ENCODE measurements at regions not wholly inside any gene's neighbourhood (a gene's known extent, or its start where the extent isn't known, plus 50 kb on each side); places are given as distances from the start of the nearest gene placed in this dataset.

GRCh38 chr12:46462641-46463355, 90.2 kb upstream of the SLC38A2 start:
- DNase-seq, result no peak

GRCh38 chr12:46461907-46462640, 89.5 kb upstream of the SLC38A2 start:
- DNase-seq, result no peak

- no peak for DNase-seq
Measured at GRCh38 chr12:46461459-46461858, 88.9 kb upstream of the SLC38A2 start.

GRCh38 chr12:46460682-46461210, 88.2 kb upstream of the SLC38A2 start:
- DNase-seq, result no peak

- no peak for DNase-seq
Measured at GRCh38 chr12:46459861-46460545, 87.4 kb upstream of the SLC38A2 start.

DNA sequence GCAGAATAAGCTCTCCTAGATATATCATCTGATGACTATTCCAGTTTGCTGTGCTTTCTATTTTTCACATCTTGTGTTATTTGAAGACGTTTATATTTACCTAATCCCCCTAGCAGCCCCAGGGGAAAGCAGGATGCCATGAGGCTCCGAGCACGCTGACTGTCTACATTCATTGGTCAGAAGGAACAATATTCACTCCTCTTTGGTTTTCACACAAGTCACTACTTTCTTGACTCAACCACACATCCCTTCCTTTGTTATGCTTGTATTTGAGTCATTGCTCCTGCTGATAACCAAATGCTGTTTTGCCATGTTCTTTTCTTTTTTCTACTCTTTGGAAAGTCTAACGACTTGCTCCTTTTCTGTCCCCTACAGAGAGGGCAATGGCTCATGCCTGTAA, 86.5 kb upstream of the SLC38A2 start:
- no peak for DNase-seq

DNA sequence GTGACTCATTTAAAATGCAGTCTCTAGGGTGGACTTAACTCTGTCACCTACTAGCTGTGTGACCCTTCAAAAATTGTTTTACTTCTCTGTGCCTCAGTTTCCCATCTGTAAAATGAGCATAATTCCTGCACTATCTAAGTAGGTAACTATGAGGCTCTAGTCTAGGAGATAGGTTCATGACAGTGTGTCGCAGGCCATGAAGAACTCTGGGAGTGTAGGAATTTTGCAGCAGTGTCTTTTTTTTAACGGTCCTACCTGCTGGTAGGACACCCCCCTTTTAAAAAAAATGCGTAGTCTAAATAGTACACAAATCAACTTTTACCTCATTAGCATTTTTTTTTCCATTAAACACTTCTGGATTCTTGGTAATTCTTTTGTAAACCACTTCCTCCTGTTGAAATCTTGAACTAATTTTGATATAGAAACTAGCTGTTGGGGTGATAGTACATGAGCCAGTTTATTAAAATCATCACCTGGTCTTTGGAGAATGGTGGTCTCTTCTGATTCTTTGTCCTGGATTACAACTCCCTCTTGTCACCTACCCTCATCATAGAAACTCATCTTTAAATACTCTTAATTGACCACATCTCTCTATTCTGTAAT, 86.0 kb upstream of the SLC38A2 start:
- DNase-seq, result no peak

DNA sequence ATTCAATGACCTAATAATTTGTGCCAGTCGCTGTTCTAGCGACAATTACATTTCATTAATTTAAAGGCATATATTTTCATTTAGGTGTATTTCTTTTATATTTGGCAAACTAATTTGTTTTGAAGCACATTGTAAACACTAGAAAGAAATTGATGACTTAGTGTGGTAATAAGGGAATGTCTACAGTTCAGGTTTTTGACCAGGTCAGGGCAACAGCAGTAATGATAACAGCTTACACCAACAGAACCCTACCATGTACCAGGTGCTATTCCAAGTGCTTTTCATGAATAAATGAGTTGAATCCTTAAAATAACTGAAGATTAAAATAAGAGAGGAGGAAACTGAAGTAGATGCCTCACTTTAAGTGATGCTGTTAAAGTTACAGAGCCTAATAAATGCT, 85.4 kb upstream of the SLC38A2 start:
- DNase-seq, result no peak

DNA sequence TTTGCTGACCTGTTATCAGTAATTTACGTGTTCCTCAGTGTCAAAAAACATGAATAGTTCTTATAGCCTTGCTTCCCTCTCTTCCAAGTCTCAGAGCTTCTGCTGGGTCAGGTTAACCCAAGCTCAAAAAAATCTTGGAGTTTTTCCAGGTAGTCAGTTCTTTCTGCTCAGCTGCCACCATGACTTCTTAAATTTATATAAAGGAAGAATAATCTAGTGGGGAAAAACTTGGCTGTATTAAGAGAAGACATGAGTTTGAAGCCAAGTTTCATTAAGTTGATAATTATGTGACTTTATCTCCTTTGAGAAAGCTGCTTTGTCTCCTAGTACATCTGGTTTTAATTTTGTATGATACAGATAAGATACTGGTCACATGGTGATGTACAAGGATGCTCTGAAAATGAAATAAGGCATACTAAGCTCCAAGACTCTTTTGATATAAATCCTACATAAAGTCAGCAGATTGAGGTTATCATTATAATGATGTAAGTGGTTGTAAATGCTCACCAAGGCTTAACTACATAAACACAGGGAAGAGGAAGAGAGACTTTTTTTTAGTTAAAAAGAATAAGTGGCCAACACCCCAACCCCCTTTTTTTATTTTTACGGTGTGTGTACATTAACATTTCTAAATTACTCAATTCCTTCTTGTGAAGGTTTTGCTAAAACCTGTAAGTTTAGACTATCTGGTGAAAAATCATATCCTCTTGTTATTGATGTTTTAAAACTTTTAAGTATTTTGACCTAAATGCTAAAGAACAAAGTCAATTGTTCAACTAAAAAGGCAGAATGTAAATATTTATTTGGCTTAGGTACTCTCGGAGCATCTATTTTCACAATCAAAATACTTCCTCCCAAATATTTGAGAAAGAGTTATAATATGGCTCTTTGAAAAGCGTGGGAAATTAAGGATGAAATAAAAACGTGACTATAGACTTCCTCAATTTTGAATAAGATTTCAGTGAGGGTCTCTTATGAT, 84.1 kb upstream of the SLC38A2 start:
- no peak for DNase-seq

- DNase-seq, result no peak
Measured at GRCh38 chr12:46455648-46456352, 83.2 kb upstream of the SLC38A2 start.

DNA sequence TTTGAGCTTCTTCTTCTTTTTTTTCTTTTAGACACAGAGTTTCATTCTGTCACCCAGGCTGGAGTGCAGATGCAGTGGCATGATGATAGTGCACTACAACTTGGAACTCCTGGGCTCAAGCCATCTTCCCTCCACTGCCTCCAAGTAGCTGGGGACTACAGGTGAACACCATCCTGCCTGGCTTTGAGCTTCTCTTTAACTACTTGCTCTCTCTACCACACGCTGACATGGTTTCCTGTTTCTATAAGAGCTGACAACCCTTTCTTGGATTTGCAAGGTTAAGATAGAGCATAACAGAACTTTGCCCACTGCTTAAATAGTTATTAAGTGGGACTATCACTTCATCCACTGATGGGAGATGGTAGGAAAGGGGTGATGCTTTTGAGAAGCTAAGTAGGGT, 82.4 kb upstream of the SLC38A2 start:
- DNase-seq, result no peak

- DNase-seq, result no peak
Measured at GRCh38 chr12:46453428-46453827, 80.9 kb upstream of the SLC38A2 start.

- DNase-seq, result no peak
Measured at GRCh38 chr12:46452776-46453175, 80.2 kb upstream of the SLC38A2 start.

GRCh38 chr12:46452061-46452615, 79.6 kb upstream of the SLC38A2 start:
- no peak for DNase-seq

DNA sequence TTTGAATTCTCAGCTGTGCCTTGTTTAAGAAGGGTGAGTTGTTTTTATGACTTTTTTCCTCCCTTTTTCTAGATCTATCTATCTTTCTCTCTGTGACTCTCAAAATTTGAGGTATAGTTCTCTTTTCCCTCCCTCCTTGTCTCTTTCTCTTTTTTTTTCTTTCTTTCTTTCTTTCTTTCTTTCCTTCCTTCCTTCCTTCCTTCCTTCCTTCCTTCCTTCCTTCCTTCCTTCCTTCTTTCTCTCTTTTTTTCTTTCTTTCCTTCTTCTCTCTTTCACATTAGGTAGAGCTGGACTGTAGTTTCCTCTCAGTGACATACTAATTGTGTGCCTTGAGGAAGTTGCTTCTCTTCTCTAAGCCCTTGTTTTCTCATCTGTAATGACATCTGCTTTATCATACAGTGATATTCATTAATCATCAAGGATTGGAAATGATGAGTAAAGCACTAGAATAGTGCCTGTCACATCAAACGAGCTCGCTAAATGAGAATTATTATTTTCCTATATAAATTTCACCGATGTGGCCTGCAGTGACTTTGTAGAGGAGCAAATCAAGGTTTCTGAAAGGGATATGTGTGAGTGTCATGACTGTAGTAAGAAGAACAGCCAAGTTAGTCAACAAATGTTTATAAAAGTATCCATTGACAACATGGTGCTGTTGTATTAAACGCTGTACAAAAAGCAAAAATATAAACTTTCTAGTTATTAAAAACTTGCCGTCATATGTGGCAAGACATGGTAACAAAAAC, 78.9 kb upstream of the SLC38A2 start:
- no peak for DNase-seq

GRCh38 chr12:46450279-46450748, 77.7 kb upstream of the SLC38A2 start:
- DNase-seq, result no peak

DNA sequence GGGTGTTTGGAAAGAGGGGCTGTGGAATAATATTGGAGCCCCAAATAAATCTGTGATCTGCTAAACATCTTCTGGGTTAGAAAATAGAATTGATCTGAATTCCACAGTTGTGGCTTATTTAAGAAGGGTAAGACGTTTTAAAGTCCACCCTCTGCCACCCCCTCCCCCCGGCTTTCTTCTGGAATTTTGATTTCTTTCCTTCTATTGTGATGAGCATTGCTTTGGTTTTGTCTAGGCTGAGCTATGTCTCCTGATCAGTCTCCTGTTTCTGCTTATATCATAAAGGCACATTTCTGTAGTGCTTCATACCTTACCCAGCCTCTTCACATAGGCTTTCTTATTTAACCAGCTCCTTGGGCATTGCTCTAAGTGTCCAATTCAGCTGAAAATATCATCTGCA, 77.3 kb upstream of the SLC38A2 start:
- DNase-seq, result no peak

- no peak for DNase-seq
Measured at GRCh38 chr12:46449316-46449715, 76.7 kb upstream of the SLC38A2 start.

DNA sequence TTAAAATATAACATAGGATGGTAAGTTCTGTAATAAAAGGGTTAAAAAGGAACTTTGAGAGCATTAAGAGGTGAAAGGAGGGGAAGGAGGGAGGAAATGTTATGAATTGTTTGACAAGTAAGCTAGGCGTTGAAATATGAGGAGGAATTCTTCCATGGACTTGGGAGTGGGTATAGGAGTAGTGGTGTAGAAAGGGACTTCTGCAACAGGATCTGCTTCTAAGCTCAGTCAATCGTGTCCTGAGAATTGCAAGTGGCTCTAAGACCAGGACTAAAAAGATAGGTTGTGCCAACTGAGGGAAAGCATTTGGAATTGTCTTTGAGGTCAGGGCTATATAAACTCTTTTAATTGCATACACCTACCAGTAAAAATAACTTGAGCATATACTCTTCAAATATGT, 74.1 kb upstream of the SLC38A2 start:
- no peak for DNase-seq

DNA sequence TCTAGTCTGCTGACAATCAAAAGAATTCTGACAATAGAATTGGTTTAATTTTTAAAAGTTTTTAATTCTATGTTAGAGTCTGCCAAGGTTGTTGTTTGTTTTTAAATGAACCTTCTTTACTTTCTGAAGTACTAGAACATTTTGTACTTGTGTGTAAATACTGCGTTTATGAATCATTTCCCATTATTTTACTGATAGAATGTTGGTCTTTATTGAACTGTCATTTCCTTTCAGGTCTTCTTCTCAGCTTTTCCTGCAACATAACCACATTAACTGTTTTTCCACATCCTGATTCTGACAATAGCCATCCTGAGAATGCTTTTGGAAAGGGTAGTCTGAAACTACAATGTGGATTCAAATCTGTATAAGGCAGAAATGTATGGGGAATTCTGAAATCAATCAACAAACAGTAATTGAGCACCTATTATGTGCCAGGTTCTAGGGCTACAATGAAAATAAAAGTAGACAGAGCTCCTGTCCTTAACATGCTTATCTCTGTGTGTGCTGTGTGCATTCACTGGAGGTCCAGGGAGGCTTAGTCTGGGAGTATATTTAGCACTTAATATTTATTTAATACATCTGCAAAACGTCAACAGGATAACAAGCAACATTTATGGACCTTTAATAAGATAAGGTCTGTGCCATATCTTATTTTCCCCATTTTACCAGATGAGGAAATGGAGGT, 73.1 kb upstream of the SLC38A2 start:
- DNase-seq, result no peak
